ENCODE measurements at regions not wholly inside any gene's neighbourhood (a gene's known extent, or its start where the extent isn't known, plus 50 kb on each side); places are given as distances from the start of the nearest gene placed in this dataset.

GRCh38 chr16:86693033-86693432, 114.7 kb downstream of the FOXL1 start:
- TF ChIP-seq POLR2AphosphoS5 (IDR thresholded peaks at IDR 0.05; ENCODE audit: low read depth, low read length) (no peak), POLR2A (IDR thresholded peaks at IDR 0.05; ENCODE audit: low read depth, low read length) (no peak), TAF1 (IDR thresholded peaks at IDR 0.05; ENCODE audit: borderline replicate concordance, low read depth, low read length) (no peak)
- DNase-seq (ENCODE audit: insufficient read length) (no peak), FAIRE-seq (no peak)

GRCh38 chr16:86697715-86698114, 119.4 kb downstream of the FOXL1 start:
- DNase-seq (ENCODE audit: insufficient read length) (no peak), FAIRE-seq (no peak)
- TF ChIP-seq POLR2AphosphoS5 (IDR thresholded peaks at IDR 0.05; ENCODE audit: low read depth, low read length), result no peak
- no peak for TF ChIP-seq POLR2A (IDR thresholded peaks at IDR 0.05; ENCODE audit: low read depth, low read length)
- TF ChIP-seq TAF1 (IDR thresholded peaks at IDR 0.05; ENCODE audit: borderline replicate concordance, low read depth, low read length), result no peak

GRCh38 chr16:86700046-86700945, 121.9 kb downstream of the FOXL1 start:
- DNase-seq (ENCODE audit: insufficient read length) (no peak), FAIRE-seq (no peak)
- no peak for TF ChIP-seq POLR2AphosphoS5 (IDR thresholded peaks at IDR 0.05; ENCODE audit: low read depth, low read length)
- no peak for TF ChIP-seq POLR2A (IDR thresholded peaks at IDR 0.05; ENCODE audit: low read depth, low read length)
- no peak for TF ChIP-seq TAF1 (IDR thresholded peaks at IDR 0.05; ENCODE audit: borderline replicate concordance, low read depth, low read length)

- DNase-seq (ENCODE audit: insufficient read length) (no peak), FAIRE-seq (no peak)
- TF ChIP-seq TAF1 (IDR thresholded peaks at IDR 0.05; ENCODE audit: borderline replicate concordance, low read depth, low read length), result no peak
- TF ChIP-seq POLR2A (IDR thresholded peaks at IDR 0.05; ENCODE audit: low read depth, low read length), result no peak
- no peak for TF ChIP-seq POLR2AphosphoS5 (IDR thresholded peaks at IDR 0.05; ENCODE audit: low read depth, low read length)
Observed at GRCh38 chr16:86701286-86701975, 123.1 kb downstream of the FOXL1 start.

- DNase-seq (ENCODE audit: insufficient read length), result no peak
- no peak for FAIRE-seq
- TF ChIP-seq TAF1 (IDR thresholded peaks at IDR 0.05; ENCODE audit: borderline replicate concordance, low read depth, low read length) (no peak), POLR2A (IDR thresholded peaks at IDR 0.05; ENCODE audit: low read depth, low read length) (no peak), POLR2AphosphoS5 (IDR thresholded peaks at IDR 0.05; ENCODE audit: low read depth, low read length) (no peak)
Observed at GRCh38 chr16:86702824-86703588, 124.7 kb downstream of the FOXL1 start.

- FAIRE-seq (no peak), DNase-seq (ENCODE audit: insufficient read length) (no peak)
- TF ChIP-seq POLR2AphosphoS5 (IDR thresholded peaks at IDR 0.05; ENCODE audit: low read depth, low read length) (no peak), POLR2A (IDR thresholded peaks at IDR 0.05; ENCODE audit: low read depth, low read length) (no peak), TAF1 (IDR thresholded peaks at IDR 0.05; ENCODE audit: borderline replicate concordance, low read depth, low read length) (no peak)
Observed at GRCh38 chr16:86704516-86704915, 126.2 kb downstream of the FOXL1 start.

GRCh38 chr16:86706726-86707125, 128.4 kb downstream of the FOXL1 start:
- TF ChIP-seq TAF1 (IDR thresholded peaks at IDR 0.05; ENCODE audit: borderline replicate concordance, low read depth, low read length), result no peak
- TF ChIP-seq POLR2AphosphoS5 (IDR thresholded peaks at IDR 0.05; ENCODE audit: low read depth, low read length), result no peak
- TF ChIP-seq POLR2A (IDR thresholded peaks at IDR 0.05; ENCODE audit: low read depth, low read length), result no peak
- DNase-seq (ENCODE audit: insufficient read length) (no peak), FAIRE-seq (no peak)

GRCh38 chr16:86707171-86707570, 128.8 kb downstream of the FOXL1 start:
- no peak for FAIRE-seq
- DNase-seq (ENCODE audit: insufficient read length), result no peak
- no peak for TF ChIP-seq POLR2AphosphoS5 (IDR thresholded peaks at IDR 0.05; ENCODE audit: low read depth, low read length)
- no peak for TF ChIP-seq TAF1 (IDR thresholded peaks at IDR 0.05; ENCODE audit: borderline replicate concordance, low read depth, low read length)
- TF ChIP-seq POLR2A (IDR thresholded peaks at IDR 0.05; ENCODE audit: low read depth, low read length), result no peak

GRCh38 chr16:86707581-86707980, 129.2 kb downstream of the FOXL1 start:
- DNase-seq (ENCODE audit: insufficient read length) (no peak), FAIRE-seq (no peak)
- TF ChIP-seq TAF1 (IDR thresholded peaks at IDR 0.05; ENCODE audit: borderline replicate concordance, low read depth, low read length), result no peak
- TF ChIP-seq POLR2A (IDR thresholded peaks at IDR 0.05; ENCODE audit: low read depth, low read length), result no peak
- TF ChIP-seq POLR2AphosphoS5 (IDR thresholded peaks at IDR 0.05; ENCODE audit: low read depth, low read length), result no peak

- DNase-seq (ENCODE audit: insufficient read length) (no peak), FAIRE-seq (no peak)
- TF ChIP-seq POLR2AphosphoS5 (IDR thresholded peaks at IDR 0.05; ENCODE audit: low read depth, low read length) (no peak), TAF1 (IDR thresholded peaks at IDR 0.05; ENCODE audit: borderline replicate concordance, low read depth, low read length) (no peak), POLR2A (IDR thresholded peaks at IDR 0.05; ENCODE audit: low read depth, low read length) (no peak)
Observed at GRCh38 chr16:86708431-86708830, 130.1 kb downstream of the FOXL1 start.

- no peak for TF ChIP-seq POLR2AphosphoS5 (IDR thresholded peaks at IDR 0.05; ENCODE audit: low read depth, low read length)
- no peak for TF ChIP-seq TAF1 (IDR thresholded peaks at IDR 0.05; ENCODE audit: borderline replicate concordance, low read depth, low read length)
- TF ChIP-seq POLR2A (IDR thresholded peaks at IDR 0.05; ENCODE audit: low read depth, low read length), result no peak
- FAIRE-seq (no peak), DNase-seq (ENCODE audit: insufficient read length) (no peak)
Observed at GRCh38 chr16:86709103-86709502, 130.8 kb downstream of the FOXL1 start.

Measured in GM12892 (cell line).